ENCODE measurements at regions not wholly inside any gene's neighbourhood (a gene's known extent, or its start where the extent isn't known, plus 50 kb on each side); places are given as distances from the start of the nearest gene placed in this dataset.
"Not testable (repeated sequence)": the region's sequence is repeated elsewhere in the genome, so short reads cannot be mapped to it uniquely, and the experiment has no call there.

DNA sequence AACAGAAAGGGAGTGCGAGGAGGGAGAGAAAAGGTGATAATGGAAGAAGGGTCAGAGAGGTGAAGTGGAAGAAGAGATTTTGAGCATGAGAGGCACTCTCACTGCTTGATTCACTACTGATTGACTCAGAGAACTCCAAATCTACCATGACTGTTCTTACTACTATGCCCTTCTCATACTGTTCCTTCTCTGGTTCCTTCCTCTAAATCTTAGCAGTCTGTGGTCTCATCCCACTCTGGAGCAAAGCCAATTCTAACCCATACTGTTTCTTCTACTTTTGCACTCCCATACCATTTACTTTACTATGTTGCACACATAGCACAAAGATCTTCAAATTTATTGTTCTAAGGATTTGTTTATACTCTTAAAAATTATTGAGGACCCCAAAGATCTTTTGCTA, 100.8 kb downstream of the DTWD1 start:
- TF ChIP-seq EP300 (IDR thresholded peaks at IDR 0.05) (no peak), CTCF (IDR thresholded peaks at IDR 0.05) (no peak), POLR2AphosphoS5 (IDR thresholded peaks at IDR 0.05) (no peak), POLR2A (IDR thresholded peaks at IDR 0.05) (no peak)
- no peak overlapping the region for H3K27ac ChIP-seq
- WGBS, result 97% methylated on average over 1 of the region's 1 CpG
- no peak for DNase-seq (ENCODE audit: low spot score in 2 of 2)
- H3K9me3 ChIP-seq, result no peaks in the 10 kb centered on the region
- H3K4me3 ChIP-seq, result no peak overlapping the region
- no peaks in the 10 kb centered on the region for H3K36me3 ChIP-seq
- peaks cover 18% of the 10 kb centered on the region for H3K4me1 ChIP-seq
- no peaks in the 10 kb centered on the region for H3K27me3 ChIP-seq

DNA sequence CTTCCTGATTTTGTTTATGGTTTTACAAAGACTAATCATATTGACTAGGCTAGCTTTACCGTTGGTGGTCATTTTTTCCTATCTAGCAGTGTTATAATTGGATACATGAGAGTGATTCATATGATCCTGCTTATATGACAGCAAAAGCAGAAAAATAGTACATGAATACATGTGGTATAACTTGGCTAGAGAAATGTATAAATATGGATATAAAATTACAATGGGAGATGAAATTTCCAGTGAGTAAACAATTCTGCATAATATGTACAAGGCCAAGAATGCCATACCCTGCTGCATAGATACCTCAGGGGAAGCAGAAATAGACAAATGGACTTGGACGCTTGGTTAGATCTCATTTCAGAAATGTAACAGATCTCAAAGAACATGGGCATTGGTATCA, 103.1 kb downstream of the DTWD1 start:
- H3K27ac ChIP-seq, result no peak overlapping the region
- no peak for DNase-seq (ENCODE audit: low spot score in 2 of 2)
- H3K4me3 ChIP-seq, result no peak overlapping the region
- H3K36me3 ChIP-seq, result no peaks in the 10 kb centered on the region
- H3K4me1 ChIP-seq, result peaks cover 5% of the 10 kb centered on the region
- no peaks in the 10 kb centered on the region for H3K9me3 ChIP-seq
- no peaks in the 10 kb centered on the region for H3K27me3 ChIP-seq
- 88% methylated on average over 2 of the region's 2 CpGs for WGBS
- no peak for TF ChIP-seq POLR2AphosphoS5 (IDR thresholded peaks at IDR 0.05)

DNA sequence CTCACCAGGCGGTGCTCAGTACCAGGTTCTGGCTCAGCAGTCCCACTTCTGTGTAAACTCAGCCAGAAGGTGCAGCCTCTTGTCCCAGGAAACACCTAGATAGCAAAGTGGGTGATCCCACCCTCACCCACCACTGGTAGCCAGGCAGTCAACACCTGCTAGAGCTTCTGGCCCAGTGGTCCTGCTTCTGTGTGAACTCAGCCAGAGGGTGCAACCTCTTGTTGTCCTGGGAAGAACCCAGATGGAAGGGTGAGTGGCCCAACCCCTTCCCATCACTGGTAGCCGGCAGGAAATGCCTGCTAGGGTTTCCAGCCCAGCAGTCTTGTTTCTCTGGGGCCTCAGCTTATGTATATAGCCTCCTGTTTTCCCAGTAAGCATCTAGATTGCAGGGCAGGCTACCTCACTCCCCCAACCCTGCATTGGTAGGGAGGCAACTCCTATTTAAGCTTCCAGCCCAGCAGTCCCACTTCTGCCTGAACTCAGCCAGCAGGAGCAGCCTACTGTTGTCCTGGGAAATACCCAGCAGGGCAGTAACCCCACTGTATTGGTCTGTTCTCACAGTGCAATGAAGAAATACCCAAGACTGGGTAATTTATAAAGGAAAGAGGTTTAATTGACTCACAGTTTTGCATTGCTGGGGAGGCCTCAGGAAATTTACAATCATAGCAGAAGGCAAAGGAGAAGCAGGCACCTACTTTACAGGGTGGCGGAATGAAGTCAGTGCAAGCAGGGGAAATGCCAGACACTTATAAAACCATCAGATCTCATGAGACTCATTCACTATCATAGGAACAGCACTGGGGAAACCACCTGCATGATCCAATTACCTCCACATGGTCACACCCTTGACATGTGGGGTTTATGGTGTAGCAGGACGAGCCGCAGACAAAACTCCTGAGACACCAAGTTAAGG, 110.6 kb downstream of the DTWD1 start:
- Histone ChIP-seq H3K4me1 (no peaks in the 10 kb centered on the region), H3K36me3 (no peaks in the 10 kb centered on the region), H3K27ac (no peak overlapping the region), H3K4me3 (no peak overlapping the region), H3K9me3 (no peaks in the 10 kb centered on the region), H3K27me3 (no peaks in the 10 kb centered on the region)
- TF ChIP-seq EP300 (IDR thresholded peaks at IDR 0.05) (no peak), CTCF (IDR thresholded peaks at IDR 0.05) (no peak), POLR2AphosphoS5 (IDR thresholded peaks at IDR 0.05) (no peak), POLR2A (IDR thresholded peaks at IDR 0.05) (no peak)
- DNase-seq (ENCODE audit: low spot score in 2 of 2), result no peak
- 88% methylated on average over 5 of the region's 5 CpGs for whole genome bisulfite sequencing

GRCh38 chr15:49732109-49732508, 111.3 kb downstream of the DTWD1 start:
- not testable (repeated sequence) for H3K27ac ChIP-seq; H3K4me3 ChIP-seq; H3K9me3 ChIP-seq; H3K4me1 ChIP-seq; H3K36me3 ChIP-seq; H3K27me3 ChIP-seq; DNase-seq (ENCODE audit: low spot score in 2 of 2)
- WGBS, result 68% methylated on average over 10 of the region's 10 CpGs

- not testable (repeated sequence) for H3K27ac ChIP-seq; H3K9me3 ChIP-seq; H3K4me3 ChIP-seq; DNase-seq (ENCODE audit: low spot score in 2 of 2); H3K36me3 ChIP-seq; H3K27me3 ChIP-seq; H3K4me1 ChIP-seq
- WGBS, result 91% methylated on average over 1 of the region's 1 CpG
Observed at GRCh38 chr15:49734089-49734488, 113.2 kb downstream of the DTWD1 start.

- H3K27ac ChIP-seq, result no peak overlapping the region
- DNase-seq (ENCODE audit: low spot score in 2 of 2), result no peak
- H3K4me3 ChIP-seq, result no peak overlapping the region
- 86% methylated on average over 4 of the region's 4 CpGs for WGBS
- H3K4me1 ChIP-seq, result no peaks in the 10 kb centered on the region
- H3K27me3 ChIP-seq, result no peaks in the 10 kb centered on the region
- TF ChIP-seq POLR2A (IDR thresholded peaks at IDR 0.05) (no peak), POLR2AphosphoS5 (IDR thresholded peaks at IDR 0.05) (no peak), CTCF (IDR thresholded peaks at IDR 0.05) (no peak), EP300 (IDR thresholded peaks at IDR 0.05) (no peak)
- H3K9me3 ChIP-seq, result no peaks in the 10 kb centered on the region
- no peaks in the 10 kb centered on the region for H3K36me3 ChIP-seq
Observed at GRCh38 chr15:49734831-49735508, 114.1 kb downstream of the DTWD1 start.
